ENCODE measurements at regions not wholly inside any gene's neighbourhood (a gene's known extent, or its start where the extent isn't known, plus 50 kb on each side); places are given as distances from the start of the nearest gene placed in this dataset.

GRCh38 chr5:12016159-12016746, 112.0 kb upstream of the CTNND2 start:
- no peaks in the 10 kb centered on the region for H3K9me3 ChIP-seq (ENCODE audit: control insufficient read depth, insufficient read depth, low read depth, low read length)
- no peaks in the 10 kb centered on the region for H3K4me1 ChIP-seq (ENCODE audit: control insufficient read depth, extremely low read depth, insufficient read depth, low read length)
- H3K27me3 ChIP-seq (ENCODE audit: control insufficient read depth, insufficient read depth, low read length): no peaks in the 10 kb centered on the region
- H2AFZ ChIP-seq (ENCODE audit: low read length): no peak overlapping the region
- peak in 1 of 2 donors; percentile 66 for DNase-seq (ENCODE audit: low read depth in 2 of 2)
- no peaks in the 10 kb centered on the region for H4K20me1 ChIP-seq (ENCODE audit: control insufficient read depth, extremely low read depth, insufficient read depth, low read length)
- H3K27ac ChIP-seq (ENCODE audit: insufficient read depth, low read length): no peak overlapping the region
- TF ChIP-seq CTCF (conservative IDR thresholded peaks at IDR 0.05 in 1 of 2, IDR thresholded peaks at IDR 0.05 in 1 of 2; ENCODE audit: low read depth in 1 of 2, low read length in 2 of 2) (no peak), EZH2 (IDR thresholded peaks at IDR 0.05; ENCODE audit: low read length, missing control alignments) (no peak)
- no peak overlapping the region for H3K9ac ChIP-seq (ENCODE audit: insufficient read depth, low read length)
- no peak overlapping the region for H3K4me2 ChIP-seq (ENCODE audit: extremely low read depth, insufficient read depth, low read length)
- no peak overlapping the region for H3K4me3 ChIP-seq (replicated peaks in 1 of 4; ENCODE audit: control extremely low read depth in 1 of 4, insufficient read depth in 1 of 4, low read depth in 3 of 4, low read length in 4 of 4)
- H3K79me2 ChIP-seq (ENCODE audit: control insufficient read depth, insufficient read depth, low read length): no peaks in the 10 kb centered on the region
- H3K36me3 ChIP-seq (ENCODE audit: control insufficient read depth, insufficient read depth, low read length): no peaks in the 10 kb centered on the region

GRCh38 chr5:12013351-12013750, 109.1 kb upstream of the CTNND2 start:
- no peaks in the 10 kb centered on the region for H3K36me3 ChIP-seq (ENCODE audit: control insufficient read depth, insufficient read depth, low read length)
- peak in 1 of 2 donors; percentile 2 for DNase-seq (ENCODE audit: low read depth in 2 of 2)
- TF ChIP-seq EZH2 (IDR thresholded peaks at IDR 0.05; ENCODE audit: low read length, missing control alignments): no peak
- TF ChIP-seq CTCF (conservative IDR thresholded peaks at IDR 0.05 in 1 of 2, IDR thresholded peaks at IDR 0.05 in 1 of 2; ENCODE audit: low read depth in 1 of 2, low read length in 2 of 2): no peak
- H3K79me2 ChIP-seq (ENCODE audit: control insufficient read depth, insufficient read depth, low read length): no peaks in the 10 kb centered on the region
- H3K4me2 ChIP-seq (ENCODE audit: extremely low read depth, insufficient read depth, low read length): no peak overlapping the region
- no peaks in the 10 kb centered on the region for H3K4me1 ChIP-seq (ENCODE audit: control insufficient read depth, extremely low read depth, insufficient read depth, low read length)
- H3K4me3 ChIP-seq (replicated peaks in 1 of 4; ENCODE audit: control extremely low read depth in 1 of 4, insufficient read depth in 1 of 4, low read depth in 3 of 4, low read length in 4 of 4): no peak overlapping the region
- H3K9ac ChIP-seq (ENCODE audit: insufficient read depth, low read length): no peak overlapping the region
- no peaks in the 10 kb centered on the region for H4K20me1 ChIP-seq (ENCODE audit: control insufficient read depth, extremely low read depth, insufficient read depth, low read length)
- H3K27ac ChIP-seq (ENCODE audit: insufficient read depth, low read length): no peak overlapping the region
- no peaks in the 10 kb centered on the region for H3K9me3 ChIP-seq (ENCODE audit: control insufficient read depth, insufficient read depth, low read depth, low read length)
- H2AFZ ChIP-seq (ENCODE audit: low read length): no peak overlapping the region
- no peaks in the 10 kb centered on the region for H3K27me3 ChIP-seq (ENCODE audit: control insufficient read depth, insufficient read depth, low read length)

GRCh38 chr5:12003680-12004079, 99.4 kb upstream of the CTNND2 start:
- TF ChIP-seq CTCF (conservative IDR thresholded peaks at IDR 0.05 in 1 of 2, IDR thresholded peaks at IDR 0.05 in 1 of 2; ENCODE audit: low read depth in 1 of 2, low read length in 2 of 2) (no peak), EZH2 (IDR thresholded peaks at IDR 0.05; ENCODE audit: low read length, missing control alignments) (no peak)
- Histone ChIP-seq H3K27ac (ENCODE audit: insufficient read depth, low read length) (no peak overlapping the region), H3K9ac (ENCODE audit: insufficient read depth, low read length) (no peak overlapping the region), H3K27me3 (ENCODE audit: control insufficient read depth, insufficient read depth, low read length) (no peaks in the 10 kb centered on the region), H3K36me3 (ENCODE audit: control insufficient read depth, insufficient read depth, low read length) (no peaks in the 10 kb centered on the region), H2AFZ (ENCODE audit: low read length) (no peak overlapping the region), H3K79me2 (ENCODE audit: control insufficient read depth, insufficient read depth, low read length) (no peaks in the 10 kb centered on the region), H4K20me1 (ENCODE audit: control insufficient read depth, extremely low read depth, insufficient read depth, low read length) (no peaks in the 10 kb centered on the region), H3K4me1 (ENCODE audit: control insufficient read depth, extremely low read depth, insufficient read depth, low read length) (no peaks in the 10 kb centered on the region), H3K9me3 (ENCODE audit: control insufficient read depth, insufficient read depth, low read depth, low read length) (no peaks in the 10 kb centered on the region), H3K4me2 (ENCODE audit: extremely low read depth, insufficient read depth, low read length) (no peak overlapping the region), H3K4me3 (replicated peaks in 1 of 4; ENCODE audit: control extremely low read depth in 1 of 4, insufficient read depth in 1 of 4, low read depth in 3 of 4, low read length in 4 of 4) (no peak overlapping the region)
- DNase-seq (ENCODE audit: low read depth in 2 of 2): no peak

All from fibroblast of lung (primary cell).